Keratinocyte (primary cell): ENCODE measurements at regions not wholly inside any gene's neighbourhood (a gene's known extent, or its start where the extent isn't known, plus 50 kb on each side); places are given as distances from the start of the nearest gene placed in this dataset.

Experiments
- DNase-seq: peaks from one replicate; pipeline ENCODE4 v3.0.0-alpha.2; 2011; ENCODE audit warnings: low read depth, missing footprints, low spot score
- FAIRE-seq: peaks from 2 replicates; lab custom pipeline; 2011; peaks lifted over from hg19 to GRCh38; lab: Jason Lieb, UNC
- H2AFZ ChIP-seq: 2 replicates; pipeline ENCODE4 v1.6.0; 2012; ENCODE audit warnings: low read length, control low read depth, inconsistent platforms; ENCODE audit not compliant: control insufficient read depth
- H3K27ac ChIP-seq: 2 replicates; pipeline ENCODE4 v1.5.1; 2011; ENCODE audit warnings: low read length; ENCODE audit not compliant: control insufficient read depth, insufficient read depth
- H3K27me3 ChIP-seq: 3 replicates; pipeline ENCODE4 v1.6.0; 2011; ENCODE audit warnings: low read length; ENCODE audit not compliant: control insufficient read depth, insufficient read depth; ENCODE audit errors: extremely low read depth
- H3K36me3 ChIP-seq, 2 experiments: 2 replicates in 1 of 2; 3 replicates in 1 of 2; pipeline ENCODE4 v1.5.1; 2011; ENCODE audit warnings: low read length in 2 of 2, mild to moderate bottlenecking in 1 of 2; ENCODE audit not compliant: control insufficient read depth in 2 of 2, insufficient read depth in 2 of 2; ENCODE audit errors: extremely low read depth in 1 of 2
- H3K4me1 ChIP-seq: 3 replicates; pipeline ENCODE4 v1.5.1; 2011; ENCODE audit warnings: low read length; ENCODE audit not compliant: control insufficient read depth, insufficient read depth; ENCODE audit errors: extremely low read depth
- H3K4me2 ChIP-seq: 3 replicates; pipeline ENCODE4 v1.6.0; 2011; ENCODE audit warnings: low read depth, low read length; ENCODE audit not compliant: control insufficient read depth, insufficient read depth; ENCODE audit errors: extremely low read depth
- H3K4me3 ChIP-seq, 3 experiments: fragments of 200-600 bp in 1 of 3; sonication (generic) in 1 of 3; 2 replicates in 2 of 3; 3 replicates in 1 of 3; pipeline ENCODE4 v1.5.1; 2011 to 2016; ENCODE audit warnings: low read length in 3 of 3, mild to moderate bottlenecking in 3 of 3, control low read depth in 2 of 3, inconsistent platforms in 1 of 3, low read depth in 1 of 3, mixed read lengths in 1 of 3, mixed run types in 1 of 3, moderate library complexity in 1 of 3; ENCODE audit not compliant: control insufficient read depth in 2 of 3, insufficient read depth in 2 of 3; ENCODE audit errors: extremely low read depth in 1 of 3
- H3K79me2 ChIP-seq: 2 replicates; pipeline ENCODE4 v1.6.0; 2012; ENCODE audit warnings: low read length; ENCODE audit not compliant: control insufficient read depth, insufficient read depth
- H3K9ac ChIP-seq: 3 replicates; pipeline ENCODE4 v1.6.0; 2011; ENCODE audit warnings: low read length; ENCODE audit not compliant: control insufficient read depth, insufficient read depth; ENCODE audit errors: extremely low read depth
- H3K9me1 ChIP-seq: 3 replicates; pipeline ENCODE4 v1.6.0; 2011; ENCODE audit warnings: low read length; ENCODE audit not compliant: control insufficient read depth, insufficient read depth; ENCODE audit errors: extremely low read depth
- H3K9me3 ChIP-seq: 2 replicates; pipeline ENCODE4 v1.5.1; 2012; ENCODE audit warnings: low read depth, low read length; ENCODE audit not compliant: control insufficient read depth
- H4K20me1 ChIP-seq: 3 replicates; pipeline ENCODE4 v1.6.0; 2011; ENCODE audit warnings: low read length; ENCODE audit not compliant: control insufficient read depth, insufficient read depth; ENCODE audit errors: extremely low read depth
- CTCF ChIP-seq, 3 experiments: IDR thresholded peaks in 1 of 3; conservative IDR thresholded peaks in 1 of 3; optimal IDR thresholded peaks in 1 of 3; 2 replicates in 2 of 3; 3 replicates in 1 of 3; pipeline versions ENCODE3 to v1.5.1; 2011; ENCODE audit warnings: low read length in 3 of 3, mild to moderate bottlenecking in 3 of 3, moderate library complexity in 2 of 3, control low read depth in 1 of 3, inconsistent platforms in 1 of 3; ENCODE audit not compliant: insufficient read depth in 2 of 3; ENCODE audit errors: extremely low read depth in 1 of 3
- EZH2 ChIP-seq: IDR thresholded peaks from one replicate; pipeline ENCODE4 v1.6.1; 2012; ENCODE audit warnings: inconsistent platforms, mild to moderate bottlenecking, low read length, moderate library complexity
- dilution Hi-C: fragments of 300-500 bp; cut with MboI; formaldehyde crosslinking; loops from one replicate; pipeline ENCODE4 v1.7.0; 2020; ENCODE audit warnings: low sequenced_read_pairs; ENCODE audit not compliant: extremely low pct_ligation_motif_present

- FAIRE-seq = no peak
- Histone ChIP-seq H3K36me3 (no peaks in the 10 kb centered on the region), H4K20me1 (no peaks in the 10 kb centered on the region), H3K9me3 (no peaks in the 10 kb centered on the region), H3K9me1 (no peaks in the 10 kb centered on the region), H3K4me1 (peaks cover 9% of the 10 kb centered on the region), H3K79me2 (no peaks in the 10 kb centered on the region), H2AFZ (no peak overlapping the region), H3K4me3 (no peak overlapping the region), H3K9ac (no peak overlapping the region), H3K4me2 (no peak overlapping the region), H3K27ac (no peak overlapping the region), H3K27me3 (no peaks in the 10 kb centered on the region)
- DNase-seq = no peak
- dilution Hi-C loops = no loop called here
- TF ChIP-seq CTCF (optimal IDR thresholded peaks at IDR 0.05 in 1 of 3, IDR thresholded peaks at IDR 0.05 in 1 of 3, conservative IDR thresholded peaks at IDR 0.05 in 1 of 3; ENCODE audit: extremely low read depth in 1 of 3, insufficient read depth in 2 of 3, low read length in 3 of 3) (no peak), EZH2 (no peak)
Observed at GRCh38 chr18:46314011-46314410, 209.8 kb downstream of the HAUS1 start.

GRCh38 chr18:46315161-46315560, 211.0 kb downstream of the HAUS1 start:
- H3K27me3 ChIP-seq = no peaks in the 10 kb centered on the region
- H3K27ac ChIP-seq = no peak overlapping the region
- H3K9me3 ChIP-seq = no peaks in the 10 kb centered on the region
- H3K9ac ChIP-seq = no peak overlapping the region
- H2AFZ ChIP-seq = no peak overlapping the region
- no peak for DNase-seq
- no peaks in the 10 kb centered on the region for H3K36me3 ChIP-seq
- H3K4me3 ChIP-seq = no peak overlapping the region
- H3K4me1 ChIP-seq = peaks cover 10% of the 10 kb centered on the region
- TF ChIP-seq CTCF (optimal IDR thresholded peaks at IDR 0.05 in 1 of 3, IDR thresholded peaks at IDR 0.05 in 1 of 3, conservative IDR thresholded peaks at IDR 0.05 in 1 of 3; ENCODE audit: extremely low read depth in 1 of 3, insufficient read depth in 2 of 3, low read length in 3 of 3) (no peak), EZH2 (no peak)
- no peak for FAIRE-seq
- H3K79me2 ChIP-seq = no peaks in the 10 kb centered on the region
- no peaks in the 10 kb centered on the region for H4K20me1 ChIP-seq
- dilution Hi-C loops = no loop called here
- H3K9me1 ChIP-seq = no peaks in the 10 kb centered on the region
- H3K4me2 ChIP-seq = no peak overlapping the region
